Parathyroid adenoma (tissue), 2 donors: ENCODE measurements at regions not wholly inside any gene's neighbourhood (a gene's known extent, or its start where the extent isn't known, plus 50 kb on each side); places are given as distances from the start of the nearest gene placed in this dataset.

Experiments used
- H2AFZ ChIP-seq: fragments of 300-600 bp; sonication (generic); one replicate; pipeline ENCODE4 v1.7.0; 2017; ENCODE audit warnings: antibody characterized with exemption, mild to moderate bottlenecking
- H3K27ac ChIP-seq: fragments of 300-600 bp; sonication (generic); one replicate; pipeline ENCODE4 v1.7.0; 2017
- H3K27me3 ChIP-seq: fragments of 300-600 bp; sonication (generic); one replicate; pipeline ENCODE4 v1.7.0; 2017; ENCODE audit warnings: low read length; ENCODE audit not compliant: control insufficient read depth, insufficient read depth
- H3K36me3 ChIP-seq: fragments of 300-600 bp; sonication (generic); one replicate; pipeline ENCODE4 v1.7.0; 2017; ENCODE audit warnings: low read length; ENCODE audit not compliant: control insufficient read depth, insufficient read depth
- H3K4me1 ChIP-seq: fragments of 300-600 bp; sonication (generic); one replicate; pipeline ENCODE4 v1.7.0; 2017; ENCODE audit warnings: control low read depth
- H3K4me2 ChIP-seq: fragments of 300-600 bp; sonication (generic); one replicate; pipeline ENCODE4 v1.7.0; 2017; ENCODE audit warnings: low read length
- H3K4me3 ChIP-seq: fragments of 300-600 bp; sonication (generic); one replicate; pipeline ENCODE4 v1.7.0; 2017; ENCODE audit warnings: low read depth, low read length
- H3K79me2 ChIP-seq: fragments of 300-600 bp; sonication (generic); one replicate; pipeline ENCODE4 v1.7.0; 2017; ENCODE audit warnings: control low read depth
- H3K9ac ChIP-seq: fragments of 300-600 bp; sonication (generic); one replicate; pipeline ENCODE4 v1.7.0; 2017; ENCODE audit warnings: mild to moderate bottlenecking
- H3K9me3 ChIP-seq: fragments of 300-600 bp; sonication (generic); one replicate; pipeline ENCODE4 v1.7.0; 2017; ENCODE audit warnings: low read length; ENCODE audit not compliant: control insufficient read depth
- TF ChIP-seq, protein P1 (sequence below): fragments of 300-600 bp; sonication (generic); IDR thresholded peaks from one replicate; pipeline ENCODE4 v1.7.0; 2017; ENCODE audit warnings: antibody characterized with exemption, mild to moderate bottlenecking
- donor health status: primary hyperparathyroidism.

DNA sequence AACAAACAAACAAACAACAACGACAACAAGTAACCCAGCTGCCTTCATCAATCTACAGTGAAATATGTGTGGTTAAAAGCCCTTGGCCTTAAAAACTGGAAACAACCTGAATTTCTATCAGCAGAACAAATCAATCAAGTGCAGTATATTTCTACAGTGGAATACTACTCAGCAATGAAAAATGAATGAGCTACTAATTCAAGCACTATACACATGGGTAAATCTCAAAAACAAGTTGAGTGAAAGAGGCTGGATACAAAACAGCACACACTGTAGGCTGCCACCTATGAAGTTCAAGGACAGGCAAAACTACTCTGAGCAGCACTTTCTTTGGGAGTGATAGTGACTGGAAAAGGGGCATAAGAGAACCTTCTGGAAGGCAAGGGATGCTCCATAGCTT lies 395.5 kb upstream of the PROK2 start:
- no peaks in the 10 kb centered on the region for H3K9me3 ChIP-seq
- no peaks in the 10 kb centered on the region for H3K79me2 ChIP-seq
- TF ChIP-seq, protein P1, sequence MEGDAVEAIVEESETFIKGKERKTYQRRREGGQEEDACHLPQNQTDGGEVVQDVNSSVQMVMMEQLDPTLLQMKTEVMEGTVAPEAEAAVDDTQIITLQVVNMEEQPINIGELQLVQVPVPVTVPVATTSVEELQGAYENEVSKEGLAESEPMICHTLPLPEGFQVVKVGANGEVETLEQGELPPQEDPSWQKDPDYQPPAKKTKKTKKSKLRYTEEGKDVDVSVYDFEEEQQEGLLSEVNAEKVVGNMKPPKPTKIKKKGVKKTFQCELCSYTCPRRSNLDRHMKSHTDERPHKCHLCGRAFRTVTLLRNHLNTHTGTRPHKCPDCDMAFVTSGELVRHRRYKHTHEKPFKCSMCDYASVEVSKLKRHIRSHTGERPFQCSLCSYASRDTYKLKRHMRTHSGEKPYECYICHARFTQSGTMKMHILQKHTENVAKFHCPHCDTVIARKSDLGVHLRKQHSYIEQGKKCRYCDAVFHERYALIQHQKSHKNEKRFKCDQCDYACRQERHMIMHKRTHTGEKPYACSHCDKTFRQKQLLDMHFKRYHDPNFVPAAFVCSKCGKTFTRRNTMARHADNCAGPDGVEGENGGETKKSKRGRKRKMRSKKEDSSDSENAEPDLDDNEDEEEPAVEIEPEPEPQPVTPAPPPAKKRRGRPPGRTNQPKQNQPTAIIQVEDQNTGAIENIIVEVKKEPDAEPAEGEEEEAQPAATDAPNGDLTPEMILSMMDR, result no peak
- H3K36me3 ChIP-seq, result no peaks in the 10 kb centered on the region
- H3K27ac ChIP-seq, result no peak overlapping the region
- no peak overlapping the region for H3K9ac ChIP-seq
- no peaks in the 10 kb centered on the region for H3K4me1 ChIP-seq
- H3K27me3 ChIP-seq, result no peaks in the 10 kb centered on the region
- no peak overlapping the region for H3K4me2 ChIP-seq
- no peak overlapping the region for H3K4me3 ChIP-seq
- H2AFZ ChIP-seq, result no peak overlapping the region

DNA sequence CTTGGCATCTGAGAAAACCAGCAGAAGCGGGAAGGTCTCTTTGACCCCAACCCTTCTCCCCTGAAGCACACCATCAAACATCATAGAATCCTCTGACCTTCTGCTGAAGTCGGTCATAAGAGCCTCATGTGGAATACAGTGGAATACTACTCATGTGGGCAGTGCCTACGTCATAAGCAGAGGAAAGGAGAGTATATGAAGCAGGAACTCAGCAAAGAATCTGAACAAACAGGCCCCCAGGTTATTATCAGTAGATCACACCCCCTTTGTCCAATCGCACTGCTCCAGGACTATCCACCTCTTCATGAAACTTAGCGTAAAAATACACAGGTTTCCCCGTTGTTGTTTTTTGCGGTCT lies 394.1 kb upstream of the PROK2 start:
- H3K9ac ChIP-seq, result no peak overlapping the region
- TF ChIP-seq, protein P1, result no peak
- H3K79me2 ChIP-seq, result no peaks in the 10 kb centered on the region
- no peak overlapping the region for H3K4me3 ChIP-seq
- H3K36me3 ChIP-seq, result no peaks in the 10 kb centered on the region
- no peak overlapping the region for H3K27ac ChIP-seq
- no peak overlapping the region for H2AFZ ChIP-seq
- H3K9me3 ChIP-seq, result no peaks in the 10 kb centered on the region
- H3K27me3 ChIP-seq, result no peaks in the 10 kb centered on the region
- H3K4me2 ChIP-seq, result no peak overlapping the region
- no peaks in the 10 kb centered on the region for H3K4me1 ChIP-seq

DNA sequence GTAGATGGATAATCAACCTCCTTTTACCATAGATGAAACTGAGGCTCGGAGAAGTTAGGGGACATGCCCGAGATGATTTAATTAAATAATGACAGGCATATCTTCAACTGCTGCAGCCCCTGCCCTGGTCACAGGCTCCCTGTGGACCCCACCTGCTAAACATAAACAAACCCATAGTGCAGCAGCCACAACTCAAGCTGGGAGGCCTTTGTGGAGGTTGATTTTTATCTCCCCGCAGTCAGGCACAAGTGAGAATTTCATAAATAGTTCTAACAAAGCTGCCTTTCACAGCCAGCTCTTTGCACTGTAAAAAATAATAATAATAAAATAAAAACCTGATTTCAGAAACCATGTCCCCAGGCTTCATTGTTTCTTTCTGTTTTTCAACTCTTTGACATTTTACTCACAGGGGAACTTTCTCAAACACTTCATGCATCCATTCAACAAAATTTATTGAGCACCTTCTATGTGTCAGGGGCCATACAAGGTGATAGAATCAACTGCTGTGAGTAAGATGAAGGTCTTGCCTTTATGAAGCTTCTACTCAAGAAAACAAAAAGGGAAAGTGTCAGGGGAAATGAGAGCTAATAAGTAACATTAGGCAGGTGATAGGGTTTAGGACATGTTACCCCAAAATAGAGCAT lies 393.6 kb upstream of the PROK2 start:
- H3K4me3 ChIP-seq, result no peak overlapping the region
- H2AFZ ChIP-seq, result no peak overlapping the region
- H3K36me3 ChIP-seq, result no peaks in the 10 kb centered on the region
- H3K9me3 ChIP-seq, result no peaks in the 10 kb centered on the region
- H3K4me2 ChIP-seq, result no peak overlapping the region
- no peaks in the 10 kb centered on the region for H3K4me1 ChIP-seq
- no peak overlapping the region for H3K9ac ChIP-seq
- no peaks in the 10 kb centered on the region for H3K79me2 ChIP-seq
- TF ChIP-seq, protein P1, result no peak
- no peaks in the 10 kb centered on the region for H3K27me3 ChIP-seq
- H3K27ac ChIP-seq, result no peak overlapping the region

DNA sequence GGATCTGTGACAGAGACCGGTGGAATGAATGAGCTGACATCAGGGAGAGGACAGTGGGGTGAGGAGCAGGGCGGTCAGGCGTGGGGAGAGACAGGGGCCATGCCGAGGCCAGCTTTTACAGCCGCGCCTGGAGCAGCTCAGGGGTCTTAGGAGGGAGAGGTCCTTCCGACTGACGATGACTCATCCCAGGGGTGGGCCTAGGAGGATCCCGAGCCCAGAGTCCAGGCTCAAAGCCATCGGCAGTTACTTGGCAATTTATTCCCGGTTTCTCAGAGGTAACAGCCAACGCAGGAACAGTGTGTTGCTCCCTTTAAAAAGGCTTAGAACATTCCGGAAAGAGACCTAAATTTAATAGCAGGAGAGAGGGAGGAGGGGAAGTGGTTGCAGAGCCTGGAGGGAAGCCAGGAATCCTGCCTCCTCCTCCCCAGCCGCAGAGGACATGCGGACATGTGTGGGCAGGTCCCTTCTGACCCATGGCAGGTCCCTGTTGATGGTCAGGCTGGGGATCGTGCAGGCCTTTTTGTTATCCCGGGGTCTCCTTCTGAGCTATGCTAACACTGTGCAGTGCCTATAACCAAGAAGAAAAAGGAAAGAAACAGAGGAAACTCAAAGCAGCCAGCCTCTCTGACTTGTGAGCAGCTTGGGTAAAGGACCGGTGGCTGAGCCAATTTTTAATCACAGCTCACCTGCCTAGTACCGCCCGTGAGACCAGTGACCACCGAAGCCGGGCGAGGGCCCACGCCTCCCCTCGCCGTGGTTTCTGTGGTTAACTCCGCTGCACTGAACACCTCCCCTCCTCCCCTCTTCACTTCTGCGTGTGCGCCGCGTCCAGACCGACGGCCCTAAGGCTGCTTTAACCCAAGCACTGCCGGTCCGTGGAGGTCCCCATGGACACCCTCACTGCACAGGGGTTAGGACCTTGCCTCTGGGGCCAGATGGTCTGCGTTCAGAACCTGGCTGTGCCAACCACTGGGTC lies 392.4 kb upstream of the PROK2 start:
- no peaks in the 10 kb centered on the region for H3K4me1 ChIP-seq
- H3K4me2 ChIP-seq, result peak overlapping the region; percentile 37
- no peak overlapping the region for H3K9ac ChIP-seq
- no peak overlapping the region for H3K27ac ChIP-seq
- no peak overlapping the region for H3K4me3 ChIP-seq
- H3K79me2 ChIP-seq, result no peaks in the 10 kb centered on the region
- no peak overlapping the region for H2AFZ ChIP-seq
- TF ChIP-seq, protein P1, result no peak
- H3K27me3 ChIP-seq, result no peaks in the 10 kb centered on the region
- H3K9me3 ChIP-seq, result no peaks in the 10 kb centered on the region
- no peaks in the 10 kb centered on the region for H3K36me3 ChIP-seq
